SK-N-MC (cell line): ENCODE measurements at regions not wholly inside any gene's neighbourhood (a gene's known extent, or its start where the extent isn't known, plus 50 kb on each side); places are given as distances from the start of the nearest gene placed in this dataset.

ENCODE experiments used
- EZH2 ChIP-seq: fragments of 200-600 bp; sonication (generic); IDR thresholded peaks from one replicate; pipeline ENCODE4 v1.6.1; 2017; ENCODE audit warnings: antibody characterized with exemption
- FOXP2 ChIP-seq: optimal IDR thresholded peaks from 2 replicates; pipeline ENCODE3; 2011; ENCODE audit warnings: mild to moderate bottlenecking, moderate library complexity; ENCODE audit not compliant: insufficient read depth; ENCODE audit errors: extremely low read length, control extremely low read depth
- POLR2AphosphoS5 ChIP-seq: IDR thresholded peaks from 2 replicates; pipeline ENCODE4 v1.6.1; 2012; ENCODE audit warnings: mild to moderate bottlenecking, low read depth, low read length, borderline replicate concordance

DNA sequence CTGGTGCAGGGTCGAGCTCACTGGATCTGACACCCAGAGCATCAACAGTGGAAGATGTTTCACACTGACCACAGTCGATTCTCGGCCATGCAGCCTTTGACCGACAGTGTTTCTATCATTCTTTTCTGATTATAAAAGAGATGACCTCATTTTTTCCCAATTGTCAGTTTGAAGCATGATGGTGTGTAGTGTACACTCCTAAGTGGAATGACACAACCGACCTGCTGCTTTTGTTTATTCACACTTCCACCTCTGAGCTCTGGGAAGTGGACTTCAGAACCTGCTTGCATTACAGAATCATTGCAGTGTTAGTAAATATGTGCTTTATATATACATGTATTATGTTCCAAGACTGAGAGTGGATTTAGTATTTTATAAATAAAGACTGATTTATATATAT lies 128.6 kb downstream of the IRX2 start:
- TF ChIP-seq POLR2AphosphoS5 (no peak), EZH2 (no peak), FOXP2 (no peak)
